ENCODE measurements at regions not wholly inside any gene's neighbourhood (a gene's known extent, or its start where the extent isn't known, plus 50 kb on each side); places are given as distances from the start of the nearest gene placed in this dataset.
"Not testable (repeated sequence)": the region's sequence is repeated elsewhere in the genome, so short reads cannot be mapped to it uniquely, and the experiment has no call there.

DNA sequence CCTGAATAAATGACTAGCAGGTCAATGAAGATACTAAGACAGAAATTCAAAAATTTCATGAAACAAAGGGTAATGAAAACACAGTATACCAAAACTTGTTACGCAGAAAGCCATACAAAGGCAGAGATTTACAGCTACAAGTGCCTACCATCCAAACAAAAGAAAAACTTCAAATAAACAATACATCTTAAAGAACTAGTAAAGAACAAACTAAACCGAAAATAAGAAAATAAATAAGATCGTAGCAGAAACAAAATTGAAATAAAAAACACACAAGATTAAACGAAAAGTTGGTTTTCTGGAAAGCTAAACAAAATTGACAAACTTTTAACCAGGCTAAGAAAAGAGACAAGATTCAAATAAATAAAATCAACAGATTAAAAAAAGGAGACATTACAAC is 51.5 kb downstream of the VPREB1 start:
- H3K4me3 ChIP-seq (ENCODE audit: low read depth, low read length); DNase-seq (ENCODE audit: low read depth): not testable (repeated sequence)

DNA sequence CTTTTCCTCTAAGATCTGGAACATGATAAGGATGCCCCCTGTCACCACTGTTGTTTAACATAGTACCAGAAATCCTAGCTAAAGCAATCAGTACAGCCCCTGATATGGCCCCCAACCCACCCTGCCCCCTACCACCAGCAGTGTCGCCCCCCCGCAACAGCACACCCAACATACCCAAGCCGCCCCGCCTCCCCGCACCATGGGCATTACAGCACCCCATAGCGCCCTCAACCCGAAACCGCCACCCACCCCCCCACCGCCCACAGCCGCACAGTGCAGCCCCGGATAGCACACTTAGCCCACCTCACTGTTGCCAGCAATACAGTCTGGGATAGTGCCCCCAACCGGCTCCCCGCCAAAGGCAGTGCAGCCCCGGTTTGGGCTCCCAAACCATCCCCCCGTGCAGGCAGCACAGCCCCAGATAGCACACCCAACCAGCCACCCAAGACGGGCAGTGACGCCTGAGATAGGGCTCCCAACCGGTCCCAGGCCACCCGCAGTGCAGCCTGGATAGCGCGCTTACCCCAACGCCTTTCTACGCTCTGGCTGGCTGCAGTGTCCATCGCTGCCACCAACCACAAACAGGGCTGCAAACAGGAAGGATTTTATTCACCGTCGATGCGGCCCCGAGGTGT is 52.7 kb downstream of the VPREB1 start:
- peak; percentile 13 for DNase-seq (ENCODE audit: low read depth)
- H3K4me3 ChIP-seq (ENCODE audit: low read depth, low read length), result peak overlapping the region; percentile 76

DNA sequence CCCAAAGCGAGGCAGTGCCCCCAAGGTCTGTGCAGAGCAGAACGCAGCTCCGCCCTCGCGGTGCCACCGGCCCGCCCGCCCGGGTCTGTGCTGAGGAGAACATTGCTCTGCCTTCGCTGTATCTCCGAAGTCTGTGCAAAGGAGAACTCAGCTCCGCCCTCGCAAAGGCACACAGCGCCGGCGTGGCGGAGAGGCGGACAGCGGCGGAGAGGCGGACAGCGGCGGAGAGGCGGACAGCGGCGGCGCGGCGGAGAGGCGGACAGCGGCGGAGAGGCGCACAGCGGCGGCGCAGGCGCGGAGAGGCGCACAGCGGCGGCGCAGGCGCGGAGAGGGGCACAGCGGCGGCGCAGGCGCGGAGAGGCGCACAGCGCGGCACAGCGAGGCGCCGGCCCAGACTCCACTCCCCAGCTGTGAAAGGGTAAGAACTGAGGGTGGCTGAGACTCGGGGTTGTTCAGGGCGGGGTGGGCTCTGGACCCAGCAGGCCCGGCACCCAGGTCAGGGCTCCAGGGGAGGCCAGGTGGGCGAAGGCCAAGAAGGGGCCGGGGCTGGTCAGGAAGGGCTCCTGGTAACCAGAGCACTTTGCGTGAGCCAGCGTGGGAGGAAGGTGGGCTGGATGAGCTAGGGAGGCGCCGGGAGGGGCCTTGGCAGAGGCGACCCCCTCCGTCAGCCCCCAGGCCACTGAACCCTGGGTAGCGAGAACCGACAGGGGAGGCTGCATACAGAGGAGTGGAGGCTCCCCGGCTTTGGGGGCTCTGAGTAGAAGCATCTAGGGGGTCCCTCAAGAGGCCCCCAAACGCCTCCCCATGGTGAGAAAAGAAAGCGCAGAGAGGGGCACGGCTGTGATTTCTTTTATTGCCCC is 53.4 kb downstream of the VPREB1 start:
- TF ChIP-seq, protein P1, sequence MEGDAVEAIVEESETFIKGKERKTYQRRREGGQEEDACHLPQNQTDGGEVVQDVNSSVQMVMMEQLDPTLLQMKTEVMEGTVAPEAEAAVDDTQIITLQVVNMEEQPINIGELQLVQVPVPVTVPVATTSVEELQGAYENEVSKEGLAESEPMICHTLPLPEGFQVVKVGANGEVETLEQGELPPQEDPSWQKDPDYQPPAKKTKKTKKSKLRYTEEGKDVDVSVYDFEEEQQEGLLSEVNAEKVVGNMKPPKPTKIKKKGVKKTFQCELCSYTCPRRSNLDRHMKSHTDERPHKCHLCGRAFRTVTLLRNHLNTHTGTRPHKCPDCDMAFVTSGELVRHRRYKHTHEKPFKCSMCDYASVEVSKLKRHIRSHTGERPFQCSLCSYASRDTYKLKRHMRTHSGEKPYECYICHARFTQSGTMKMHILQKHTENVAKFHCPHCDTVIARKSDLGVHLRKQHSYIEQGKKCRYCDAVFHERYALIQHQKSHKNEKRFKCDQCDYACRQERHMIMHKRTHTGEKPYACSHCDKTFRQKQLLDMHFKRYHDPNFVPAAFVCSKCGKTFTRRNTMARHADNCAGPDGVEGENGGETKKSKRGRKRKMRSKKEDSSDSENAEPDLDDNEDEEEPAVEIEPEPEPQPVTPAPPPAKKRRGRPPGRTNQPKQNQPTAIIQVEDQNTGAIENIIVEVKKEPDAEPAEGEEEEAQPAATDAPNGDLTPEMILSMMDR (IDR thresholded peaks at IDR 0.05; ENCODE audit: insufficient read depth, low read length), result peak; percentile 58
- DNase-seq (ENCODE audit: low read depth), result peak; percentile 56
- H3K4me3 ChIP-seq (ENCODE audit: low read depth, low read length), result peak overlapping the region; percentile 76

DNA sequence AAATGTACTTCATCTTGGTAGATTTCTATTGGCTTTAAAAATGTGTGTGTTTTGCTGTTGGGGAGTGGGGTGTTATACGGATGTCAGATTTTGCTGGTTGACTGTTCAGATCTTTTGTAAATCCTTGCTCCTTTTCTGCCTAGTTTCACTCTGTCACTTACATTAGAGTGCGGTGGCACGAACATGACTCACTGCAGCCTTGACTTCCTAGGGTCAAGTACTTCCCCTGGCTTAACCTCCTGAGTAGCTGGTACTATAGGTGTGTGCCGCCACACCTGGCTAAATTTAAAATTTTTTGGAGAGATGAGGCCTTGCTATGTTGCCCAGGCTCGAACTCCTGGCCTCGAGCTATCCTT is 54.0 kb downstream of the VPREB1 start:
- peak overlapping the region; percentile 72 for H3K4me3 ChIP-seq (ENCODE audit: low read depth, low read length)
- not testable (repeated sequence) for DNase-seq (ENCODE audit: low read depth)

DNA sequence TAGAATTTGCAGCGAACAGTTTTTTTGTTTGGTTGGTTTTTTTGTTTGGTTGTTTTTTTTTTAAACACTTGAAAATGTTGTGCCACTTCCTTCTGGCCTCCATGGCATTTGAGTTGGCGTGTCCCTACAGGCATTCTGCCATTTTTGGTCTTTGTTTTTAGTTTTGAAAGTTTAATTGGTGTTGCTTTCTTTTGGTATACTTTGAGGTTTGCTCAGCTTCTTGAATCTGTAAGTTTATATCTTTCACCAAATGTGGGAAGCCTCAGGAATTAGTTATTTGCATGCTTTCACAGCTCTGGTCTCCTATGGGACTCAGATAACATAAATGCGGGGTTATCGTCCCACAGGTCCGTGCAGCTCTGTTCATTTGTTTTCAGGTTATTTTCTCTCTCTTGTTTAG is 55.9 kb downstream of the VPREB1 start:
- not testable (repeated sequence) for DNase-seq (ENCODE audit: low read depth); H3K4me3 ChIP-seq (ENCODE audit: low read depth, low read length)

DNA sequence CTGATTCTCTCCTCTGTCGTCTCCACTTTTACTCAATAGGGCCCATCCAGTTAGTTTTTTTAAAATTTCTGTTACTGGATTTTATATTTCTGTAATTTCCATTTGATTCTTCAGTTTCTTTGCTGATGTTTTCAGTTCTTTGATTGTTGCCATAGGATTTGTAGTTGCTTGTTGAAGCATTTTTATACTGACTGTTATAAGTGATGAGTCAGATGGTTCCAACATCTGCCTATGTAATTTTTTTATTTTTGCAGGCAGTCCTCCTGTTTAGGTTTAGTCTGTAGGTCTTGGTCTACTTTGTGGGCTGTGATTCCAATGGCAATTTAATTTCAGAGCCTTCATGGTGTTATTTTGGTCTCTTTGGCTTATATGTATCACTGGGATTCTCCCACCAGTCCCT is 56.4 kb downstream of the VPREB1 start:
- not testable (repeated sequence) for H3K4me3 ChIP-seq (ENCODE audit: low read depth, low read length); DNase-seq (ENCODE audit: low read depth)

DNA sequence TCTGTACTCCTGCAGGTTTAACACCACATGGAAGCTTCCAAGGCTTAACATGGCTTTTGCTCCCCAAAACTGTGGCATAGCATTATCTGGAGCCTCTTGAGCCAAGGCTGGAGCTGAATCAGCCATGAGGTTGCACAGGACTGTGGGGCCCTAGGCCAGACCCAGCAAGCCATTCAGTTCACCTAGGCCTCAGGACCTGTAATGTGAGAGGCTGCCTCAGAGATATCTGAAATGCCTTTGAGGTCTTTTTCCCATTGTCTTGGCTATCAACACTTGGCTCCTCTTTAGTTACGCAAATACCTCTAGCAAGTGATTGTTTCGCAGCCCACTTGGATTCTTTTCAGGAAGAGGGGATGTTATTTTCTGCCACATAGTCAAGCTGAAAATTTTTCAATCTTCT is 72.0 kb downstream of the VPREB1 start:
- TF ChIP-seq, protein P1 (IDR thresholded peaks at IDR 0.05; ENCODE audit: insufficient read depth, low read length), result no peak

DNA sequence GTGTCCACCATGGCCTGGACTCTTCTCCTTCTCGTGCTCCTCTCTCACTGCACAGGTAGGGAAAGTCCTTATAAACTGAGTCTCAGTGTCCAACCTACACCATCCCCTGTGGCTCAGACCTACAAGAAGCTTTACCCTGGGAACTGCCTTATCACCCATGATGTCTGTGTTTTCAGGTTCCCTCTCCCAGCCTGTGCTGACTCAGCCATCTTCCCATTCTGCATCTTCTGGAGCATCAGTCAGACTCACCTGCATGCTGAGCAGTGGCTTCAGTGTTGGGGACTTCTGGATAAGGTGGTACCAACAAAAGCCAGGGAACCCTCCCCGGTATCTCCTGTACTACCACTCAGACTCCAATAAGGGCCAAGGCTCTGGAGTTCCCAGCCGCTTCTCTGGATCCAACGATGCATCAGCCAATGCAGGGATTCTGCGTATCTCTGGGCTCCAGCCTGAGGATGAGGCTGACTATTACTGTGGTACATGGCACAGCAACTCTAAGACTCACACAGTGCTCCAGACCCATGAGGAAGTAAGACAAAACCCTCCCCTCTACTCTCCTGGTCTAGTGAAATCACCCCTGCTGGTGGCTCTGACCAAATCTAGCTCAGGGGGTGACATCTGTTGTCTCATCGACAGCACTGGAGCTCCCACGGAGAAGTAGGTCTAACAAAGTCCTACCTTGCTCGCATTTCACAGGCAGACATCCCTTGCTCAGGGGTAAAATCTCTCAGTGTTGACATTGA is 74.3 kb downstream of the VPREB1 start:
- no peak overlapping the region for H3K4me3 ChIP-seq (ENCODE audit: low read depth, low read length)
- TF ChIP-seq, protein P1 (IDR thresholded peaks at IDR 0.05; ENCODE audit: insufficient read depth, low read length), result no peak
- DNase-seq (ENCODE audit: low read depth), result no peak

More for the DNA sequence above, 72.0 kb downstream of the VPREB1 start:
- no peak for DNase-seq (ENCODE audit: low read depth)
- H3K4me3 ChIP-seq (ENCODE audit: low read depth, low read length), result no peak overlapping the region

DNA sequence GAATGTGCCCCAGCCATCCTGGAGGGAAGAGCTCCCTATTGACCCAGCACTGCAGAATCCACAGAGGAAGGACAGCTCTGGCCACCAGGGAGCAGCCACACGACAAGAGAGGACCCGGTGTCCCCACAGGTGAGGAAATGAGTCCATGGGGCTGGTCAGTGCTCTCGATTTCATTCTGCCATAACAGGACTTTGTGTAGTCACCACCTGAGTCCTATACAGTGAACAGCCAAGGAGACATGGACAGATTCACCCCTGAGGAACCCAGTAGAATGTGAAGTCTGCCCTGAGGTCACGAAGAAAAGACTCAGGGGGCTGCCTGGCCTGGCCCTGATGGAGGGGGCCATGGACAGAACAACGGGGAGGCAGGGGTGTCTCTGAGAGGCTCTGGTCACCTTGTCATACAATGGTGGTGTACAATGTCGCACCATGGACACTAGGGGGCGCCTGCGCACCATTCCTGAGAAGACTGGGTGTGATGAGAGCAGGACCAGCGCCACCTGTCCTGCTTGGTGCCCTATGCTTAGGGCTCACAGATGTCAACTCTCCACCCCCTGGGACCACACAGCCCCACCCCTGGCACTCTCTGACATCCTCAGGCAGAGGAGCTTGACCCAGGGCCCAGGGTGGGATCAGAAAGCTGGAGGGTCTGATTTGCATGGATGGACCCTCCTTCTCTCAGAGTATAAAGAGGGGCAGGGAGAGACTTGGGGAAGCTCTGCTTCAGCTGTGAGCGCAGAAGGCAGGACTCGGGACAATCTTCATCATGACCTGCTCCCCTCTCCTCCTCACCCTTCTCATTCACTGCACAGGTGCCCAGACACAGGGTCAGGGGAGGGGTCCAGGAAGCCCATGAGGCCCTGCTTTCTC is 77.4 kb downstream of the VPREB1 start:
- DNase-seq (ENCODE audit: low read depth), result peak; percentile 59
- not testable (repeated sequence) for H3K4me3 ChIP-seq (ENCODE audit: low read depth, low read length)
- TF ChIP-seq, protein P1 (IDR thresholded peaks at IDR 0.05; ENCODE audit: insufficient read depth, low read length), result peak; percentile 80
